B cell (primary cell): ENCODE measurements at regions not wholly inside any gene's neighbourhood (a gene's known extent, or its start where the extent isn't known, plus 50 kb on each side); places are given as distances from the start of the nearest gene placed in this dataset.

ENCODE experiments used
- ATAC-seq: fragments of 200-7000 bp; cut with Tn5 transposase; one replicate; pipeline ENCODE4 v1.10.0; 2021; ENCODE audit warnings: low read depth, mild to moderate bottlenecking, moderate number of reproducible peaks, moderate library complexity
- CTCF ChIA-PET: fragments of 350-600 bp; sonication (Branson Sonifier 250); formaldehyde crosslinking; loops from one replicate; lab custom pipeline; 2021; ENCODE audit warnings: antibody characterized with exemption, inconsistent platforms; lab: Charles Lee
- POLR2A ChIA-PET: fragments of 350-600 bp; sonication (Branson Sonifier 250); formaldehyde crosslinking; loops from one replicate; lab custom pipeline; 2021; ENCODE audit warnings: antibody characterized with exemption; lab: Charles Lee
- DNase-seq: peaks from one replicate; pipeline ENCODE4 v3.0.0; 2013
- H2AFZ ChIP-seq: 2 replicates; pipeline ENCODE4 v1.6.1; 2012; ENCODE audit warnings: mild to moderate bottlenecking, low read depth, low read length; ENCODE audit not compliant: insufficient read depth, poor library complexity, severe bottlenecking
- H3K27ac ChIP-seq, 2 donors: 1 replicate in 1 of 2; 2 replicates in 1 of 2; pipeline ENCODE4 v1.5.1; 2012 to 2013; ENCODE audit warnings: low read length in 2 of 2, mild to moderate bottlenecking in 2 of 2, moderate library complexity in 1 of 2
- H3K27me3 ChIP-seq, 4 experiments: fragments of 200-600 bp in 1 of 4; sonication (generic) in 1 of 4; replicated peaks in 1 of 4; 1 replicate in 2 of 4; 2 replicates in 2 of 4; pipeline versions ENCODE4 v1.6.1 to v1.7.0; 2013 to 2016; ENCODE audit warnings: low read length in 3 of 4, mild to moderate bottlenecking in 2 of 4, mixed read lengths in 1 of 4, moderate library complexity in 1 of 4; ENCODE audit not compliant: insufficient read depth in 4 of 4, control insufficient read depth in 3 of 4; ENCODE audit errors: control extremely low read depth in 1 of 4
- H3K36me3 ChIP-seq, 2 experiments: replicated peaks in 1 of 2; 1 replicate in 1 of 2; 2 replicates in 1 of 2; pipeline versions ENCODE4 v1.6.1 to v1.7.1; 2013; ENCODE audit warnings: low read length in 1 of 2; ENCODE audit not compliant: insufficient read depth in 2 of 2, control insufficient read depth in 1 of 2; ENCODE audit errors: control extremely low read depth in 1 of 2, extremely low read depth in 1 of 2
- H3K4me1 ChIP-seq, 2 donors: fragments of 200-600 bp in 1 of 2; sonication (generic) in 1 of 2; 1 replicate in 1 of 2; 2 replicates in 1 of 2; pipeline versions ENCODE4 v1.5.1 to v1.6.1; 2013 to 2017; ENCODE audit warnings: low read length in 2 of 2; ENCODE audit not compliant: control insufficient read depth in 2 of 2, insufficient read depth in 2 of 2
- H3K4me2 ChIP-seq: replicated peaks from 2 replicates; pipeline ENCODE3; 2012; ENCODE audit warnings: mild to moderate bottlenecking, low read depth, low read length; ENCODE audit not compliant: poor library complexity, severe bottlenecking
- H3K4me3 ChIP-seq, 5 experiments: fragments of 200-600 bp in 1 of 5; sonication (generic) in 1 of 5; 1 replicate in 3 of 5; 2 replicates in 2 of 5; pipeline versions ENCODE4 v1.5.1 to v1.7.0; 2011 to 2016; ENCODE audit warnings: low read length in 4 of 5, mild to moderate bottlenecking in 4 of 5, low read depth in 2 of 5, control low read depth in 1 of 5, moderate library complexity in 1 of 5; ENCODE audit not compliant: insufficient read depth in 1 of 5; ENCODE audit errors: control extremely low read depth in 1 of 5, extremely low read depth in 1 of 5
- H3K79me2 ChIP-seq: fragments of 200-600 bp; sonication (generic); one replicate; pipeline ENCODE4 v1.6.0; 2016; ENCODE audit warnings: low read length; ENCODE audit not compliant: control insufficient read depth, insufficient read depth
- H3K9ac ChIP-seq: fragments of 200-600 bp; sonication (generic); 2 replicates; pipeline ENCODE4 v1.6.1; 2017; ENCODE audit warnings: mild to moderate bottlenecking, low read length, moderate library complexity
- H3K9me3 ChIP-seq, 3 donors: one replicate each; pipeline versions ENCODE4 v1.6.1 to v1.7.1; 2013; ENCODE audit warnings: low read length in 2 of 3; ENCODE audit not compliant: control insufficient read depth in 2 of 3, insufficient read depth in 1 of 3; ENCODE audit errors: control extremely low read depth in 1 of 3
- H4K20me1 ChIP-seq: 2 replicates; pipeline ENCODE4 v1.6.0; 2012; ENCODE audit warnings: mild to moderate bottlenecking, low read length; ENCODE audit not compliant: insufficient read depth, control insufficient read depth, poor library complexity, severe bottlenecking
- H3K27ac Mint-ChIP-seq: one replicate; pipeline ENCODE4 v1.8.0; 2021; ENCODE audit warnings: mixed read lengths
- H3K27me3 Mint-ChIP-seq: one replicate; pipeline ENCODE4 v1.8.0; 2021; ENCODE audit warnings: mixed read lengths
- H3K4me1 Mint-ChIP-seq: one replicate; pipeline ENCODE4 v1.8.0; 2021; ENCODE audit warnings: mixed read lengths
- H3K4me3 Mint-ChIP-seq: one replicate; pipeline ENCODE4 v1.8.0; 2021; ENCODE audit warnings: mixed read lengths
- H3K9me3 Mint-ChIP-seq: one replicate; pipeline ENCODE4 v1.8.0; 2022; ENCODE audit warnings: mixed read lengths; ENCODE audit not compliant: insufficient read depth
- CTCF ChIP-seq: fragments of 200-600 bp; IDR thresholded peaks from one replicate; pipeline ENCODE4 v1.8.0; 2022; ENCODE audit warnings: antibody characterized with exemption, mild to moderate bottlenecking
- EZH2 ChIP-seq: IDR thresholded peaks from 2 replicates; pipeline ENCODE4 v1.6.1; 2012; ENCODE audit warnings: borderline replicate concordance, low read depth, mild to moderate bottlenecking, moderate library complexity, low read length; ENCODE audit not compliant: insufficient read depth, poor library complexity, severe bottlenecking
- WGBS: methylation state at CpG from one replicate; pipeline ENCODE4 v1.1.5; 2013; ENCODE audit warnings: missing lambda C conversion rate; ENCODE audit not compliant: insufficient coverage; 5-methylcytosine and 5-hydroxymethylcytosine counted together
- intact Hi-C: fragments of 100-400 bp; cut with micrococcal nuclease; formaldehyde crosslinking; loops from one replicate; pipeline ENCODE4 v1.10.0; 2022

- H3K9ac ChIP-seq = no peak overlapping the region
- no peak overlapping the region for H3K4me2 ChIP-seq
- WGBS = 97% methylated on average over 5 of the region's 7 CpGs
- H3K4me3 Mint-ChIP-seq = no peak overlapping the region
- no peak for ATAC-seq
- intact Hi-C loops = no loop called here
- no peaks in the 10 kb centered on the region for H3K4me1 ChIP-seq
- H3K79me2 ChIP-seq = no peaks in the 10 kb centered on the region
- H3K4me1 Mint-ChIP-seq = no peaks in the 10 kb centered on the region
- H3K27ac Mint-ChIP-seq = no peak overlapping the region
- H3K9me3 Mint-ChIP-seq = peaks cover 2% of the 10 kb centered on the region
- H3K4me3 ChIP-seq = no peak overlapping the region
- no peak for DNase-seq
- H3K27me3 Mint-ChIP-seq = peaks cover 28% of the 10 kb centered on the region
- ChIA-PET POLR2A (no interaction called here), CTCF (no interaction called here)
- TF ChIP-seq CTCF (no peak), EZH2 (no peak)
- no peaks in the 10 kb centered on the region for H3K36me3 ChIP-seq
- no peak overlapping the region for H3K27ac ChIP-seq
- no peak overlapping the region for H2AFZ ChIP-seq
- peaks cover 0 to 14% (median 0%) of the 10 kb centered on the region in 3 donors for H3K9me3 ChIP-seq
- no peaks in the 10 kb centered on the region for H4K20me1 ChIP-seq
- peaks cover 0 to 3% (median 0%) of the 10 kb centered on the region in 4 experiments for H3K27me3 ChIP-seq
Measured at GRCh38 chr1:29623501-29623900, 387.2 kb downstream of the PTPRU start.

DNA sequence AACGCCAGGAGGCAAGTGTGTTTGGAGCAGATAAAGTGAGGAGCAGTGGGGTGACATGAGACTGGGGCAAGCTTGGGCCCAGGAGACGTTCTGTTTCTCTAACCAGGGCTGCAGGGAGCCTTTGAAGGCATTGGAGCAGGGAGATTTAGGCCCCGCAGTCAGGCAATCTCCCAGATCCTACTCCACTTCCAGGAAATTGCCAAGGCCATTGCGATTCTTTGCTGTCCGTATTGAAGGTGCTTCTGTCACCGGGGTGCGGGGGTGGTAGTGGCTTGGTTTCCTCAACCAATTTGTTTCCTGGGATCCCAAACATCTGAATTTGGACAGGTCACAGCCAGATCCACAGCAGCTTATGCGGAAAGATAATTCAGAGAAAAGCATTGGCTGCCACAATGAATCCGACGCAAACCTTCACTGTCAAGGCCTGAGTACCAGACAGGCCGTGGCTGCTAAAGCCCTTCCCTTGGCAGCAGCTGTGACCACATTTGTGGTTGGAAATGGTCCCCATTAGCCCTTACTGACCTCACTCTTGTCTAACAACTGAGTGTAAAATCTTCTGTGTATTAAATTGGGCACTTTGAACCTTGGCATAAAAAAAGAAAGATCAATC, 385.6 kb downstream of the PTPRU start:
- ChIA-PET CTCF (no interaction called here), POLR2A (no interaction called here)
- DNase-seq (no peak), ATAC-seq (no peak)
- Mint-ChIP-seq H3K27ac (no peak overlapping the region), H3K4me3 (no peak overlapping the region), H3K27me3 (peaks cover 28% of the 10 kb centered on the region), H3K9me3 (peaks cover 1% of the 10 kb centered on the region), H3K4me1 (no peaks in the 10 kb centered on the region)
- no peaks in the 10 kb centered on the region for H3K4me1 ChIP-seq
- TF ChIP-seq CTCF (no peak), EZH2 (no peak)
- no peaks in the 10 kb centered on the region for H3K36me3 ChIP-seq
- H3K27ac ChIP-seq = no peak overlapping the region
- no peaks in the 10 kb centered on the region for H4K20me1 ChIP-seq
- no peak overlapping the region for H3K4me2 ChIP-seq
- H3K9me3 ChIP-seq = peaks cover 0 to 4% (median 0%) of the 10 kb centered on the region in 3 donors
- no peak overlapping the region for H3K4me3 ChIP-seq
- intact Hi-C loops = no loop called here
- H3K9ac ChIP-seq = no peak overlapping the region
- 83% methylated on average over 10 of the region's 11 CpGs for WGBS
- no peaks in the 10 kb centered on the region for H3K79me2 ChIP-seq
- no peak overlapping the region for H2AFZ ChIP-seq
- peaks cover 0 to 3% (median 0%) of the 10 kb centered on the region in 4 experiments for H3K27me3 ChIP-seq
